ENCODE measurements at regions not wholly inside any gene's neighbourhood (a gene's known extent, or its start where the extent isn't known, plus 50 kb on each side); places are given as distances from the start of the nearest gene placed in this dataset.

- TF ChIP-seq YY1 (IDR thresholded peaks at IDR 0.05; ENCODE audit: low read depth, low read length) (no peak), SP1 (IDR thresholded peaks at IDR 0.05; ENCODE audit: low read depth, low read length) (no peak), MAX (IDR thresholded peaks at IDR 0.05) (no peak)
Observed at GRCh38 chr4:146022541-146022940, 83.9 kb upstream of the ZNF827 start.

All from H1 (cell line).